GM19193 (cell line): ENCODE measurements at regions not wholly inside any gene's neighbourhood (a gene's known extent, or its start where the extent isn't known, plus 50 kb on each side); places are given as distances from the start of the nearest gene placed in this dataset.

ENCODE experiments used
- POLR2A ChIP-seq: IDR thresholded peaks from 4 replicates; pipeline ENCODE4 v1.6.1; 2011; ENCODE audit not compliant: insufficient read depth, insufficient read length; ENCODE audit errors: extremely low read depth

- TF ChIP-seq POLR2A, result no peak
These were observed 57.3 kb upstream of the PRSS12 start for GRCh38 chr4:118410138-118410537.

- no peak for TF ChIP-seq POLR2A
These were observed 64.5 kb upstream of the PRSS12 start for GRCh38 chr4:118417325-118417724.

GRCh38 chr4:118557298-118557851 is 127.8 kb upstream of the METTL14 start:
- TF ChIP-seq POLR2A, result no peak

GRCh38 chr4:118585015-118585414 is 100.2 kb upstream of the METTL14 start:
- no peak for TF ChIP-seq POLR2A

GRCh38 chr4:118586357-118586790 is 98.8 kb upstream of the METTL14 start:
- TF ChIP-seq POLR2A, result no peak

- TF ChIP-seq POLR2A, result no peak
These were observed 97.9 kb upstream of the METTL14 start for GRCh38 chr4:118587116-118587831.

- TF ChIP-seq POLR2A, result no peak
These were observed 97.2 kb upstream of the METTL14 start for GRCh38 chr4:118587946-118588345.

- TF ChIP-seq POLR2A, result no peak
These were observed 95.6 kb upstream of the METTL14 start for GRCh38 chr4:118589471-118590055.

- peak; percentile 55 for TF ChIP-seq POLR2A
These were observed 93.7 kb upstream of the METTL14 start for GRCh38 chr4:118591339-118592046.
